ENCODE measurements at regions not wholly inside any gene's neighbourhood (a gene's known extent, or its start where the extent isn't known, plus 50 kb on each side); places are given as distances from the start of the nearest gene placed in this dataset.
A peak's percentile ranks its signal among the peaks of the same experiment; 100 is the strongest.
"Not testable (repeated sequence)": the region's sequence is repeated elsewhere in the genome, so short reads cannot be mapped to it uniquely, and the experiment has no call there.

DNA sequence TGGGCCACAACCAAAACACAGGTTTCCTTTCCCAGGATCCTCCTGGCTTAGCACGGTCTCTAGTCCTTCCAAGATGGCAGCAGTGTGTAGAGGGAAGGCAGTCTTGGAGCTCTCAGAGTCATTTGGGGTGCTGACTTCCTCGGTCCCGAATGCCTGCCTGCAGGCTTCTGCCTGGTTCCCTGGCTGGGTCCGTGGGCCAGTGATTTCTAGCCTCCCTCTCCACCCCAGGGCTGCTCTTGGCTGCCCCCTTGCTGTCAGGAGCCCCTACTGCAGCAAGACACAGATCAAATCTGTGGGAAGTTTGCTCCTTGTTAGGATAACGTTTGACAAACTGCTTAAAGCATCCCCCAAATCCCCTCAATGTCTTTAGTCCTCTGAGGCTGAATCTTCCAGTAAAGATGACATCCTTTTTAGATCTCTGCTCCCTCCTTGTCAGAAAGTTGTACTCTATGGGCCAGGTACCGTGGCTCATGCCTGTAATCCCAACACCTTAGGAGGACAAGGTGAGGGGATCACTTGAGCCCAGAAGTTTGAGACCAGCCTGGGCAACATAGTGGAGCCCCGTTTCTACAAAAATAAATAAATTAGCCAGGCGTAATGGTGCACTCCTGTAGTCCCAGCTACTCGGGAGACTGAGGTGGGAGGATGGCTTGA is 272.5 kb downstream of the RRAGC start:
- Histone ChIP-seq H3K4me3 (no peak overlapping the region), H3K36me3 (no peaks in the 10 kb centered on the region), H3K9me3 (peaks cover 0 to 8% (median 7%) of the 10 kb centered on the region in 3 donors), H3K4me1 (peaks cover 5 to 28% (median 17%) of the 10 kb centered on the region in 3 donors), H3K27me3 (peaks cover 0 to 7% (median 0%) of the 10 kb centered on the region in 4 donors), H3K27ac (no peak overlapping the region)
- intact Hi-C loops (cut with DNase I) = no loop called here
- TF ChIP-seq, protein P1, sequence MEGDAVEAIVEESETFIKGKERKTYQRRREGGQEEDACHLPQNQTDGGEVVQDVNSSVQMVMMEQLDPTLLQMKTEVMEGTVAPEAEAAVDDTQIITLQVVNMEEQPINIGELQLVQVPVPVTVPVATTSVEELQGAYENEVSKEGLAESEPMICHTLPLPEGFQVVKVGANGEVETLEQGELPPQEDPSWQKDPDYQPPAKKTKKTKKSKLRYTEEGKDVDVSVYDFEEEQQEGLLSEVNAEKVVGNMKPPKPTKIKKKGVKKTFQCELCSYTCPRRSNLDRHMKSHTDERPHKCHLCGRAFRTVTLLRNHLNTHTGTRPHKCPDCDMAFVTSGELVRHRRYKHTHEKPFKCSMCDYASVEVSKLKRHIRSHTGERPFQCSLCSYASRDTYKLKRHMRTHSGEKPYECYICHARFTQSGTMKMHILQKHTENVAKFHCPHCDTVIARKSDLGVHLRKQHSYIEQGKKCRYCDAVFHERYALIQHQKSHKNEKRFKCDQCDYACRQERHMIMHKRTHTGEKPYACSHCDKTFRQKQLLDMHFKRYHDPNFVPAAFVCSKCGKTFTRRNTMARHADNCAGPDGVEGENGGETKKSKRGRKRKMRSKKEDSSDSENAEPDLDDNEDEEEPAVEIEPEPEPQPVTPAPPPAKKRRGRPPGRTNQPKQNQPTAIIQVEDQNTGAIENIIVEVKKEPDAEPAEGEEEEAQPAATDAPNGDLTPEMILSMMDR (IDR thresholded peaks at IDR 0.05) = peak; percentile 47 to 90 (median 76)
- TF ChIP-seq POLR2A (IDR thresholded peaks at IDR 0.05) = no peak
- DNase-seq = no peak
- 41 to 47% methylated on average over 3 to 8 of the region's 9 CpGs for WGBS, 2 donors

- TF ChIP-seq POLR2A (IDR thresholded peaks at IDR 0.05) = no peak
- TF ChIP-seq, protein P1 (IDR thresholded peaks at IDR 0.05) = no peak
- H3K4me3 ChIP-seq = no peak overlapping the region
- H3K9me3 ChIP-seq = no peaks in the 10 kb centered on the region
- H3K27ac ChIP-seq = no peak overlapping the region
- no peaks in the 10 kb centered on the region for H3K36me3 ChIP-seq
- intact Hi-C loops (cut with DNase I) = no loop called here
- peaks cover 5 to 28% (median 17%) of the 10 kb centered on the region in 3 donors for H3K4me1 ChIP-seq
- H3K27me3 ChIP-seq = peaks cover 0 to 12% (median 0%) of the 10 kb centered on the region in 4 donors
- DNase-seq = no peak
- 68 to 79% methylated on average over 4 of the region's 4 CpGs for WGBS, 2 donors
Measured at GRCh38 chr1:38585971-38586370, 273.6 kb downstream of the RRAGC start.

- DNase-seq = no peak
- Histone ChIP-seq H3K4me1 (peaks cover 5 to 28% (median 17%) of the 10 kb centered on the region in 3 donors), H3K36me3 (no peaks in the 10 kb centered on the region), H3K4me3 (no peak overlapping the region), H3K9me3 (no peaks in the 10 kb centered on the region), H3K27me3 (peaks cover 0 to 13% (median 0%) of the 10 kb centered on the region in 4 donors), H3K27ac (no peak overlapping the region)
- WGBS, 2 donors = 65 to 72% methylated on average over 3 of the region's 3 CpGs
- no peak for TF ChIP-seq POLR2A (IDR thresholded peaks at IDR 0.05)
- TF ChIP-seq, protein P1 (IDR thresholded peaks at IDR 0.05) = no peak
- intact Hi-C loops (cut with DNase I) = no loop called here
Measured at GRCh38 chr1:38585460-38585859, 274.1 kb downstream of the RRAGC start.

- DNase-seq = no peak
- Histone ChIP-seq H3K36me3 (no peaks in the 10 kb centered on the region), H3K4me1 (peaks cover 5 to 28% (median 17%) of the 10 kb centered on the region in 3 donors), H3K27ac (no peak overlapping the region), H3K9me3 (no peaks in the 10 kb centered on the region), H3K4me3 (no peak overlapping the region), H3K27me3 (peaks cover 0 to 21% (median 0%) of the 10 kb centered on the region in 4 donors)
- no peak for TF ChIP-seq POLR2A (IDR thresholded peaks at IDR 0.05)
- TF ChIP-seq, protein P1 (IDR thresholded peaks at IDR 0.05) = no peak
- intact Hi-C loops (cut with DNase I) = no loop called here
- WGBS, 2 donors = 70 to 72% methylated on average over 9 to 10 of the region's 11 CpGs
Measured at GRCh38 chr1:38584448-38585355, 274.9 kb downstream of the RRAGC start.

- H3K36me3 ChIP-seq; intact Hi-C loops (cut with DNase I): not testable (repeated sequence)
- WGBS, 2 donors = 70 to 83% methylated on average over 2 of the region's 2 CpGs
Measured at GRCh38 chr1:38583287-38583686, 276.3 kb downstream of the RRAGC start.

More at GRCh38 chr1:38583287-38583686, 276.3 kb downstream of the RRAGC start:
- H3K9me3 ChIP-seq, DNase-seq, H3K27ac ChIP-seq, H3K4me3 ChIP-seq: not testable (repeated sequence)
- Histone ChIP-seq H3K27me3 (peaks cover 0 to 35% (median under 1%) of the 10 kb centered on the region in 4 donors), H3K4me1 (peaks cover 5 to 22% (median 7%) of the 10 kb centered on the region in 3 donors)
